ENCODE measurements at regions not wholly inside any gene's neighbourhood (a gene's known extent, or its start where the extent isn't known, plus 50 kb on each side); places are given as distances from the start of the nearest gene placed in this dataset.

DNA sequence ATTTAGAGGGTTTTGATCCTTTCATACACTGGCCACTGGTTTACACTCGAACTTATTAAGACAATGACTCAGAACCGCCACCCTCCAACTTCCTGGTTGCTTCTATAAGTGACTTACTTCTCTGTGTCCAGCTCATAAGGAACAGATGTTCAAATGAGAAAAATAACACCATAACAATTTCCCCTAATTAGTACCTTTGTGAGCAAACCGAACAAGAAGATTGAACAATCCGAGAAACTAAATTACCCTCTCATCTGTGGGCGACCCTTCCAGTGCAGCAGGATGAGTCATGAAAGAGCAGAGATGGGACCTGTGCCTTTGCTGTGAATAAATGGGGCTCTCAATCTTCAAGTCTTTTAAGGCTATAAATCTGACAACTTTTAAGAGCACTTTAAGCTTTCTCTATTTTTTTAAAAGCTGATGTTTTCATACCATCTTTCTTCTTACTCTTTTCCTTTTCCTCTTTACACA, 146.8 kb upstream of the RASSF8 start:
- TF ChIP-seq, protein P1, sequence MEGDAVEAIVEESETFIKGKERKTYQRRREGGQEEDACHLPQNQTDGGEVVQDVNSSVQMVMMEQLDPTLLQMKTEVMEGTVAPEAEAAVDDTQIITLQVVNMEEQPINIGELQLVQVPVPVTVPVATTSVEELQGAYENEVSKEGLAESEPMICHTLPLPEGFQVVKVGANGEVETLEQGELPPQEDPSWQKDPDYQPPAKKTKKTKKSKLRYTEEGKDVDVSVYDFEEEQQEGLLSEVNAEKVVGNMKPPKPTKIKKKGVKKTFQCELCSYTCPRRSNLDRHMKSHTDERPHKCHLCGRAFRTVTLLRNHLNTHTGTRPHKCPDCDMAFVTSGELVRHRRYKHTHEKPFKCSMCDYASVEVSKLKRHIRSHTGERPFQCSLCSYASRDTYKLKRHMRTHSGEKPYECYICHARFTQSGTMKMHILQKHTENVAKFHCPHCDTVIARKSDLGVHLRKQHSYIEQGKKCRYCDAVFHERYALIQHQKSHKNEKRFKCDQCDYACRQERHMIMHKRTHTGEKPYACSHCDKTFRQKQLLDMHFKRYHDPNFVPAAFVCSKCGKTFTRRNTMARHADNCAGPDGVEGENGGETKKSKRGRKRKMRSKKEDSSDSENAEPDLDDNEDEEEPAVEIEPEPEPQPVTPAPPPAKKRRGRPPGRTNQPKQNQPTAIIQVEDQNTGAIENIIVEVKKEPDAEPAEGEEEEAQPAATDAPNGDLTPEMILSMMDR (IDR thresholded peaks at IDR 0.05): no peak
- TF ChIP-seq POLR2A (IDR thresholded peaks at IDR 0.05): no peak

All from heart left ventricle (tissue), 13 donors.